ENCODE measurements at regions not wholly inside any gene's neighbourhood (a gene's known extent, or its start where the extent isn't known, plus 50 kb on each side); places are given as distances from the start of the nearest gene placed in this dataset.

DNA sequence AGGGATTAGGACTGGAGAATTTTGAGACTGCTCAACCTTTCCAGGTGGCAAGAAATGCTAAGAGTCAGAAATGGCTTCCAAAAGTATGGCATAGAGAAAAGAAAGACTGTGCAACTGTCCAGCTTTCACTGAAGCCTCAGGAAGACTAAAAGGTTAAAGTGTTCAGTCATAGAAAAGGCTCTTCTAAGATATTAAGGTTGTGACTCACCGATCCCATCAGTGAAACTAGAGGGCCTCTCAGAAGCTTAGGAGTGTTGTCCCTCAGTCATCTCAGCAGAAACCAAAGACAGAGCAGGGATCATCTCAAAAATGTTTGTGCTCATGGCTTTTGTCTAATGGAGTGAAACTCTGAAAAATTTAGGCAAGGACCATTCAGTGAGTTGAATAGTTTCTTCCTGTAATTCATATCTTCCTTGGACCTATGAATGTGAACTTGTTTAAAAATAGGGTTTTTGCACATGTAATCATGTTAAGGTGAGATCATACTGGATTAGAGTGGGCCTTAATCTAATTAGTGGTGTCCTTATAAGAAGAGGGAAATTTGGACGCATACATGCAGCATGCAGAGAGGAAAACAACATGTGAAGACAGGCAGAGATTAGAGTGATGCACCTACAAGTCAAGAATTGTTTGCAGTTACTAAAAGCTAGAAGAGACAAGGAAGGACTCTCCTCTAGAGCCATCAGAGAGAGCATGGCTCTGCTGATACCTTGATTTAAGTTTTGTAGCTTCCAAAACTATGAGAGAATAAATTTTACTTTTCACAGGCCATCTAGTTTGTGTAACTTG is 71.3 kb downstream of the RPE65 start:
- H3K36me3 ChIP-seq (ENCODE audit: insufficient read depth, low read depth, low read length) = no peaks in the 10 kb centered on the region
- H3K4me3 ChIP-seq (ENCODE audit: low read length) = no peak overlapping the region
- H3K9me3 ChIP-seq (ENCODE audit: insufficient read depth, low read depth, low read length) = no peaks in the 10 kb centered on the region
- H3K4me1 ChIP-seq (ENCODE audit: insufficient read depth, low read length) = no peaks in the 10 kb centered on the region
- no peak overlapping the region for H3K9ac ChIP-seq (ENCODE audit: low read depth, low read length)
- H3K27me3 ChIP-seq (ENCODE audit: insufficient read depth, low read length) = no peaks in the 10 kb centered on the region
- H3K27ac ChIP-seq (ENCODE audit: low read length) = no peak overlapping the region

- H3K36me3 ChIP-seq (ENCODE audit: insufficient read depth, low read depth, low read length) = no peaks in the 10 kb centered on the region
- H3K4me1 ChIP-seq (ENCODE audit: insufficient read depth, low read length) = no peaks in the 10 kb centered on the region
- no peak overlapping the region for H3K9ac ChIP-seq (ENCODE audit: low read depth, low read length)
- no peak overlapping the region for H3K27ac ChIP-seq (ENCODE audit: low read length)
- H3K9me3 ChIP-seq (ENCODE audit: insufficient read depth, low read depth, low read length) = no peaks in the 10 kb centered on the region
- H3K27me3 ChIP-seq (ENCODE audit: insufficient read depth, low read length) = no peaks in the 10 kb centered on the region
- H3K4me3 ChIP-seq (ENCODE audit: low read length) = no peak overlapping the region
These were observed 72.7 kb downstream of the RPE65 start for GRCh38 chr1:68377098-68377497.

DNA sequence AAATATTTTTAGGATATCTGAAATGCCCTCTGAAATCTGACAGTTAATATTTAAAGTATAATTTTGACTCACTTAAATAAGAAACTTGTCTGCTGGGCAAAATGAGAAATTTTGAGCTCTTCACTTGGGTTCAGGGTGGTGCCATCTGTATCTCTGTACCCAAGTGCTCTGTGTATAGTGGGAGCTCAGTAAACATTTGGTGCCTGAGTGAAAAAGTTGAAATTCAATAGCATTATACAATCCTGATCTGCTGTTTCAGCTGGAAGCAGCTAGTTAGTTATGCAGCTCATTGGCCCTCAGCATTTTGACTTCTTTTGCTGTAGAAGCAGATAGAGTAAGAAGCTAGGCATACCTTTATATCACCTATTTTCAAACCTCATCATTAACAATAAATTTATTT is 73.3 kb downstream of the RPE65 start:
- Histone ChIP-seq H3K9me3 (ENCODE audit: insufficient read depth, low read depth, low read length) (no peaks in the 10 kb centered on the region), H3K36me3 (ENCODE audit: insufficient read depth, low read depth, low read length) (no peaks in the 10 kb centered on the region), H3K27ac (ENCODE audit: low read length) (no peak overlapping the region), H3K27me3 (ENCODE audit: insufficient read depth, low read length) (no peaks in the 10 kb centered on the region), H3K4me1 (ENCODE audit: insufficient read depth, low read length) (no peaks in the 10 kb centered on the region), H3K4me3 (ENCODE audit: low read length) (no peak overlapping the region), H3K9ac (ENCODE audit: low read depth, low read length) (no peak overlapping the region)

DNA sequence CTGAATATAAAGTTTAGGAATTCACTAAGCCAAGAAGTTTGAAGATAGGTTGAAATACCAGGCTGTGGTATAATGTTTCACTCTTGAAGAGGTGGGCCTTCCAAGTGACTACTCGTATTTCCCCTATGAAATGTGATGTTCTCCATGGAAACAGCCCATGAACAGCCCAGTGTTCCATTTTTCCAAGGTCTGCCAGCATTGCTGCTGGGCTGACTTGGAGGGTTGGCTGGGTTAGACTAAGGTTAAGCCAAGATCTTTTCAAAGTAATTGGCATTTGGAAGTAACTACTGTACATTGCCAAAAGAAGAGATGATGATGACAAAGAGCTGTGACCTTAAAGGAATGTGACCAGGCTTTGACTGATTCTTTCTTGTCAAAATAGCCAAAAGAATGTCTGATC is 73.8 kb downstream of the RPE65 start:
- Histone ChIP-seq H3K27ac (ENCODE audit: low read length) (no peak overlapping the region), H3K36me3 (ENCODE audit: insufficient read depth, low read depth, low read length) (no peaks in the 10 kb centered on the region), H3K4me1 (ENCODE audit: insufficient read depth, low read length) (no peaks in the 10 kb centered on the region), H3K9me3 (ENCODE audit: insufficient read depth, low read depth, low read length) (no peaks in the 10 kb centered on the region), H3K9ac (ENCODE audit: low read depth, low read length) (no peak overlapping the region), H3K27me3 (ENCODE audit: insufficient read depth, low read length) (no peaks in the 10 kb centered on the region), H3K4me3 (ENCODE audit: low read length) (no peak overlapping the region)

DNA sequence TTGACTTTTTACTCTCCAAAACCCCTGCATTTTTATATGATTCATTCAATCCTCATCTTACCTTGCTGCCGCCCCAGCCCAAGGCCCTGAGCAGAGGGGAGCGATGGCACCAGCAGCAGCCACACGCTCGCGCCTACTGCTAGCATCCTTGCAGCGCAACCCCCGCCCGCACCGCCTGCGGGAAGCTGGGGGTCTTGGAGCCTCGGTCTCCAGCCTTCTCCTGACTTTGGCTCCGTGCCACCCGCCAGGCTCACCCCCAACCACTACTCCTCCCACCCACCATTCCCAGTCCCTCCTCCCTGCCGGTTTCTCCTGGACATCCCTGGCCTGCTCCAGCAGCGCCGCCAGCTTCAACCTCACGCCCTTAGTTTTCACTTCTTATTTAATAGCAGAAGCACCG is 76.6 kb downstream of the RPE65 start:
- no peaks in the 10 kb centered on the region for H3K27me3 ChIP-seq (ENCODE audit: insufficient read depth, low read length)
- no peaks in the 10 kb centered on the region for H3K9me3 ChIP-seq (ENCODE audit: insufficient read depth, low read depth, low read length)
- H3K9ac ChIP-seq (ENCODE audit: low read depth, low read length) = no peak overlapping the region
- no peaks in the 10 kb centered on the region for H3K4me1 ChIP-seq (ENCODE audit: insufficient read depth, low read length)
- no peak overlapping the region for H3K4me3 ChIP-seq (ENCODE audit: low read length)
- no peak overlapping the region for H3K27ac ChIP-seq (ENCODE audit: low read length)
- H3K36me3 ChIP-seq (ENCODE audit: insufficient read depth, low read depth, low read length) = no peaks in the 10 kb centered on the region

DNA sequence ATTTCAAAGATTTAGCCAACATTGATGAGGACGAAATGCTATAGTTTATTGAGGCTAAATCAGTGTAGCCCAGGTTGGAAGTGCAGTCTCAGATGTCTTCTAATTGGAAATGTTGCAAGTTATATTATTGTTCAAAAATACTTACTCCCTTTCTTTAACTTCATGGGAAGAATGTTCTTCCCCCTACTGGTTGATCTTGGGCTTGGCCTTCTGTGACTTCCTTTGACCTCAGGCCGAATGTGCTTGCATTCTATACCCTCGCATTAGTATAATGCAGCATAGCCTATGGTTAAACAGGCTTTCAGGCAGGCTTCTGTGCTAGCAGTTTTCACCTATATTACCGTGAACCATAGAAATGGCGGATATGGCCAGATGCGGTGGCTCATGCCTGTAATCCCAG is 77.3 kb downstream of the RPE65 start:
- Histone ChIP-seq H3K4me3 (ENCODE audit: low read length) (no peak overlapping the region), H3K4me1 (ENCODE audit: insufficient read depth, low read length) (no peaks in the 10 kb centered on the region), H3K36me3 (ENCODE audit: insufficient read depth, low read depth, low read length) (no peaks in the 10 kb centered on the region), H3K27me3 (ENCODE audit: insufficient read depth, low read length) (no peaks in the 10 kb centered on the region), H3K27ac (ENCODE audit: low read length) (no peak overlapping the region), H3K9ac (ENCODE audit: low read depth, low read length) (no peak overlapping the region), H3K9me3 (ENCODE audit: insufficient read depth, low read depth, low read length) (no peaks in the 10 kb centered on the region)

GRCh38 chr1:68370101-68370915 is 79.4 kb downstream of the RPE65 start:
- no peak overlapping the region for H3K4me3 ChIP-seq (ENCODE audit: low read length)
- no peaks in the 10 kb centered on the region for H3K9me3 ChIP-seq (ENCODE audit: insufficient read depth, low read depth, low read length)
- no peaks in the 10 kb centered on the region for H3K4me1 ChIP-seq (ENCODE audit: insufficient read depth, low read length)
- no peak overlapping the region for H3K27ac ChIP-seq (ENCODE audit: low read length)
- H3K36me3 ChIP-seq (ENCODE audit: insufficient read depth, low read depth, low read length) = no peaks in the 10 kb centered on the region
- no peak overlapping the region for H3K9ac ChIP-seq (ENCODE audit: low read depth, low read length)
- no peaks in the 10 kb centered on the region for H3K27me3 ChIP-seq (ENCODE audit: insufficient read depth, low read length)

- H3K9ac ChIP-seq (ENCODE audit: low read depth, low read length) = no peak overlapping the region
- H3K9me3 ChIP-seq (ENCODE audit: insufficient read depth, low read depth, low read length) = no peaks in the 10 kb centered on the region
- no peaks in the 10 kb centered on the region for H3K4me1 ChIP-seq (ENCODE audit: insufficient read depth, low read length)
- no peak overlapping the region for H3K27ac ChIP-seq (ENCODE audit: low read length)
- no peak overlapping the region for H3K4me3 ChIP-seq (ENCODE audit: low read length)
- H3K27me3 ChIP-seq (ENCODE audit: insufficient read depth, low read length) = no peaks in the 10 kb centered on the region
- H3K36me3 ChIP-seq (ENCODE audit: insufficient read depth, low read depth, low read length) = no peaks in the 10 kb centered on the region
These were observed 83.2 kb downstream of the RPE65 start for GRCh38 chr1:68366572-68366971.

DNA sequence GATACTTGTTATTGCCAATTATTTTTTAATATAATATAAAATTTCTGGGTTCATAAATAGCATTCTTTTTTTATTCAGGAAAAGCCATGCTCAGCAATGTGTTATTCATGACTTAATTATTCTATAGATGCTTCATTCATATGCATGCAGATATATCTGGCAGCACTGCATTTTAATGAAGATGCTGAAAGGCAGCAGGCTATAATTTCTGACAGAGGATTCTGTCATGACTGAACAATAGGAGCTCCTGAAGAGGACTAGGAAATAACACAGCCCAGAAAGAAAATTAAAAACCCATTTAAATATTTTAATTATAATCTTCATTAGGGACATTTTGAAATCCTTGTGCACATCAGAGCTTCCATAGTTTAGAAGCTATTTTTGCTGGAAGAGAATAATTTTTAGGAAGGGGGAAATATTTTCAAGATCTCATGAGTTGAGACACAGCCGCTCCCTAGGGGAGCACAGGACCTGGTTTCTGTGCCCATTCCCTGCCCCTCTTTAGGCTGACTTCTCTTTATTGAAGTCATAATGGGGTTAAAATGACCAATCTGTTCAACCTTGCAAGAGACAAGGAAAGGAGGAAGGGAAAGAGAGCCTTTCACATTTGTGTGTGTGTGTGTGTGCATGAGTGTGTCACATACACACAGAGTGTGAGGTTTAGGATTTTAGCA is 83.9 kb downstream of the RPE65 start:
- no peaks in the 10 kb centered on the region for H3K27me3 ChIP-seq (ENCODE audit: insufficient read depth, low read length)
- H3K27ac ChIP-seq (ENCODE audit: low read length) = no peak overlapping the region
- no peak overlapping the region for H3K4me3 ChIP-seq (ENCODE audit: low read length)
- H3K9ac ChIP-seq (ENCODE audit: low read depth, low read length) = no peak overlapping the region
- H3K9me3 ChIP-seq (ENCODE audit: insufficient read depth, low read depth, low read length) = no peaks in the 10 kb centered on the region
- no peaks in the 10 kb centered on the region for H3K4me1 ChIP-seq (ENCODE audit: insufficient read depth, low read length)
- no peaks in the 10 kb centered on the region for H3K36me3 ChIP-seq (ENCODE audit: insufficient read depth, low read depth, low read length)

GRCh38 chr1:68363339-68363738 is 86.4 kb downstream of the RPE65 start:
- H3K27ac ChIP-seq (ENCODE audit: low read length) = no peak overlapping the region
- H3K9ac ChIP-seq (ENCODE audit: low read depth, low read length) = no peak overlapping the region
- no peaks in the 10 kb centered on the region for H3K4me1 ChIP-seq (ENCODE audit: insufficient read depth, low read length)
- no peaks in the 10 kb centered on the region for H3K36me3 ChIP-seq (ENCODE audit: insufficient read depth, low read depth, low read length)
- H3K9me3 ChIP-seq (ENCODE audit: insufficient read depth, low read depth, low read length) = no peaks in the 10 kb centered on the region
- no peak overlapping the region for H3K4me3 ChIP-seq (ENCODE audit: low read length)
- H3K27me3 ChIP-seq (ENCODE audit: insufficient read depth, low read length) = no peaks in the 10 kb centered on the region

DNA sequence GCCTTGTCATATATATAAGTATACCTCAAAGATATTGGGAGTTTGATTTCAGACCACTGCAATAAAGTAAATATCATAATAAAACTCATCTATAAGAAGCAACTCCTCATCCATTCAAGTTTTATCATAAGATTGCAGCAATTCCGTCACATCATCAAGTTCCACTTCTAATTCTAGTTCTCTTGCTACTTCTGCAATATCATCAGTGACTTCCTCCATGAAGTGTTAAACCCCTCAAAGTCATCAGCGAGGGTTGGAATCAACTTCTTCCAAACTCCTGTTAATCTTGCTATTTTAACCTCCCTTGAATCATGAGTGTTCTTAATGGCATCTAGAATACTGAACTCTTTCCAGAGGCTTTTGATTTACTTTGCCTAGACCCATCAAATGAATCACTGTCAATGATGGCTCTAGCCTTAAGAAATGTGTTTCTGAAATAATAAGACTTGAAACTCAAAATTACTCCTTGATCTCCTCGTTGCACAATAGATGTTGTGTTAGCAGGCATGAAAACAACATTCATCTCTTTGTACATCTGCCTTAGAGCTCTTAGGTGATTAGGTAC is 88.3 kb downstream of the RPE65 start:
- H3K36me3 ChIP-seq (ENCODE audit: insufficient read depth, low read depth, low read length) = no peaks in the 10 kb centered on the region
- no peak overlapping the region for H3K9ac ChIP-seq (ENCODE audit: low read depth, low read length)
- H3K27ac ChIP-seq (ENCODE audit: low read length) = no peak overlapping the region
- no peaks in the 10 kb centered on the region for H3K27me3 ChIP-seq (ENCODE audit: insufficient read depth, low read length)
- no peaks in the 10 kb centered on the region for H3K4me1 ChIP-seq (ENCODE audit: insufficient read depth, low read length)
- H3K4me3 ChIP-seq (ENCODE audit: low read length) = no peak overlapping the region
- H3K9me3 ChIP-seq (ENCODE audit: insufficient read depth, low read depth, low read length) = no peaks in the 10 kb centered on the region
